Loucy (cell line): ENCODE measurements at regions not wholly inside any gene's neighbourhood (a gene's known extent, or its start where the extent isn't known, plus 50 kb on each side); places are given as distances from the start of the nearest gene placed in this dataset.

Source experiments
- H2AFZ ChIP-seq: fragments of 200-600 bp; sonication (generic); 2 replicates; pipeline ENCODE4 v1.6.0; 2016; ENCODE audit warnings: antibody characterized with exemption, mild to moderate bottlenecking, low read length, moderate library complexity
- H3F3A ChIP-seq: fragments of 200-600 bp; 2 replicates; pipeline ENCODE4 v1.6.0; 2016; ENCODE audit warnings: antibody characterized with exemption, low read depth, mild to moderate bottlenecking
- H3K27me3 ChIP-seq: fragments of 200-600 bp; sonication (generic); 2 replicates; pipeline ENCODE4 v1.6.1; 2014; ENCODE audit warnings: low read length, mild to moderate bottlenecking; ENCODE audit not compliant: insufficient read depth, poor library complexity, severe bottlenecking
- H3K36me3 ChIP-seq: fragments of 200-600 bp; sonication (generic); 2 replicates; pipeline ENCODE4 v1.6.1; 2016; ENCODE audit warnings: low read length; ENCODE audit not compliant: insufficient read depth
- H3K4me1 ChIP-seq: fragments of 200-600 bp; sonication (generic); 2 replicates; pipeline ENCODE4 v1.5.1; 2014; ENCODE audit warnings: low read length, mild to moderate bottlenecking; ENCODE audit not compliant: insufficient read depth, poor library complexity, severe bottlenecking
- H3K4me2 ChIP-seq: fragments of 200-600 bp; sonication (generic); 2 replicates; pipeline ENCODE4 v1.6.0; 2014; ENCODE audit warnings: antibody characterized with exemption, low read length, low read depth, mild to moderate bottlenecking; ENCODE audit not compliant: poor library complexity, severe bottlenecking
- H3K4me3 ChIP-seq: fragments of 200-600 bp; sonication (generic); 2 replicates; pipeline ENCODE4 v1.5.1; 2014; ENCODE audit warnings: low read length, mild to moderate bottlenecking, mixed read lengths; ENCODE audit not compliant: poor library complexity, severe bottlenecking
- H3K79me2 ChIP-seq: fragments of 200-600 bp; sonication (generic); 2 replicates; pipeline ENCODE4 v1.6.1; 2014; ENCODE audit warnings: low read length; ENCODE audit not compliant: insufficient read depth
- H3K9ac ChIP-seq: fragments of 200-600 bp; sonication (generic); 2 replicates; pipeline ENCODE4 v1.6.0; 2014; ENCODE audit warnings: mild to moderate bottlenecking, low read depth, low read length, moderate library complexity; ENCODE audit not compliant: poor library complexity, severe bottlenecking
- H3K9me2 ChIP-seq: fragments of 200-600 bp; sonication (generic); replicated peaks from 2 replicates; pipeline ENCODE4 v1.6.1; 2016; ENCODE audit warnings: low read depth, low read length, mixed read lengths
- H3K9me3 ChIP-seq: fragments of 200-600 bp; sonication (generic); 2 replicates; pipeline ENCODE4 v1.6.1; 2014; ENCODE audit warnings: mild to moderate bottlenecking, antibody characterized with exemption, low read length, low read depth; ENCODE audit not compliant: insufficient read depth
- H4K20me1 ChIP-seq: fragments of 200-600 bp; sonication (generic); 2 replicates; pipeline ENCODE4 v1.6.0; 2014; ENCODE audit warnings: antibody characterized with exemption, low read length, mild to moderate bottlenecking; ENCODE audit not compliant: insufficient read depth, poor library complexity, severe bottlenecking
- EZH2phosphoT487 ChIP-seq: fragments of 200-600 bp; IDR thresholded peaks from 2 replicates; pipeline ENCODE4 v1.6.1; 2018; ENCODE audit warnings: antibody characterized with exemption, mild to moderate bottlenecking, moderate library complexity, borderline replicate concordance
- TF ChIP-seq, protein P1 (sequence below): fragments of 200-600 bp; sonication (generic); conservative IDR thresholded peaks from 2 replicates; pipeline ENCODE4 v1.5.1; 2014; ENCODE audit warnings: mild to moderate bottlenecking, antibody characterized with exemption, low read length

DNA sequence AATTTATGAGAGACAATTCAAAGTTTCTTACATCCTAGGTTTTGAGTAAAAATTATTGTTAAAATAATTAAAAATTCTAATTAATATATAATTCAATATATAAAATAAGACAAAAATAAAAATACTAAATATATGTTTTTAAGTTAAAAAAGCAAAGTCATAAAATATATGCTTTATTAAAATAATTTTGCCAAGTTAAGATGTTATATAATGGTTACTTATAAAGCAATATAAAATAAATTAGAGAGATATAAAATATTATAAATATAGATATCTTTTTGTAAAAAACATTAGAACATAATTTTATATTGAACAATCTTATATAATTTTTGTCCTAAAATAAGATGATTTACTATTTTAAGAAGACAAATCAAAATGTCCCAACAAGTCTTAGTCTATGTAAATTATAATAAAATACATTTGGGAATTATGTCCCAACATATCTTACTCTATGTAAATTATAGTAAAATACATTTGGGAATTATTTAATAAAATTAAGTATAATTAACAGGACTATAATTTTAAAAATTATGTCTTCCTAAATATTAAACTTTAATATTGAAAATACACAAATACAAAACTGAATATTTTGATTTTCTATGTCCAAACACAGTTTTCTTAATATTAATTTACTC is 67.7 kb upstream of the TOP3B start:
- Histone ChIP-seq H3F3A (no peaks in the 10 kb centered on the region), H3K9me2 (no peaks in the 10 kb centered on the region), H3K4me1 (no peaks in the 10 kb centered on the region), H3K9me3 (no peaks in the 10 kb centered on the region), H2AFZ (no peak overlapping the region), H3K4me2 (no peak overlapping the region), H4K20me1 (no peaks in the 10 kb centered on the region), H3K27me3 (no peaks in the 10 kb centered on the region), H3K9ac (no peak overlapping the region), H3K4me3 (no peak overlapping the region), H3K79me2 (no peaks in the 10 kb centered on the region), H3K36me3 (no peaks in the 10 kb centered on the region)
- TF ChIP-seq, protein P1, sequence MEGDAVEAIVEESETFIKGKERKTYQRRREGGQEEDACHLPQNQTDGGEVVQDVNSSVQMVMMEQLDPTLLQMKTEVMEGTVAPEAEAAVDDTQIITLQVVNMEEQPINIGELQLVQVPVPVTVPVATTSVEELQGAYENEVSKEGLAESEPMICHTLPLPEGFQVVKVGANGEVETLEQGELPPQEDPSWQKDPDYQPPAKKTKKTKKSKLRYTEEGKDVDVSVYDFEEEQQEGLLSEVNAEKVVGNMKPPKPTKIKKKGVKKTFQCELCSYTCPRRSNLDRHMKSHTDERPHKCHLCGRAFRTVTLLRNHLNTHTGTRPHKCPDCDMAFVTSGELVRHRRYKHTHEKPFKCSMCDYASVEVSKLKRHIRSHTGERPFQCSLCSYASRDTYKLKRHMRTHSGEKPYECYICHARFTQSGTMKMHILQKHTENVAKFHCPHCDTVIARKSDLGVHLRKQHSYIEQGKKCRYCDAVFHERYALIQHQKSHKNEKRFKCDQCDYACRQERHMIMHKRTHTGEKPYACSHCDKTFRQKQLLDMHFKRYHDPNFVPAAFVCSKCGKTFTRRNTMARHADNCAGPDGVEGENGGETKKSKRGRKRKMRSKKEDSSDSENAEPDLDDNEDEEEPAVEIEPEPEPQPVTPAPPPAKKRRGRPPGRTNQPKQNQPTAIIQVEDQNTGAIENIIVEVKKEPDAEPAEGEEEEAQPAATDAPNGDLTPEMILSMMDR = no peak
- no peak for TF ChIP-seq EZH2phosphoT487

DNA sequence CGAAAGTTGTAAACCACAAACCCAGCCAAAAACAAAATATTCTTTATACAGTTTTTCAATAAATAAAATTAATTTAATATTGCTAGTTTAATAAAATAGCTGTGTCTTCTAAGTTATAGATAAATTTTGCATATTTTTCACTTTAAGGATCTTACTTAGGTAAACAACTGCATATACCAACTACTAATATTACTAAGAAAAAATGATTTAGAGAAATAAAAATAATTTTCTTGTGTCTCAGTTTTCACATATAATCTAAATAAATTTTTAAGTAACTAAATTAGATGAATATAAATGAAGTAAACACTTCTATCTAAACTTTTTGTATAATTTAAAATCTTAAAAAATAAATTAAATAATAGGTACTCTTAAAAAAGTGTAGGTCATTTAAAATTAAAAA is 67.1 kb upstream of the TOP3B start:
- TF ChIP-seq, protein P1 = no peak
- no peak for TF ChIP-seq EZH2phosphoT487

DNA sequence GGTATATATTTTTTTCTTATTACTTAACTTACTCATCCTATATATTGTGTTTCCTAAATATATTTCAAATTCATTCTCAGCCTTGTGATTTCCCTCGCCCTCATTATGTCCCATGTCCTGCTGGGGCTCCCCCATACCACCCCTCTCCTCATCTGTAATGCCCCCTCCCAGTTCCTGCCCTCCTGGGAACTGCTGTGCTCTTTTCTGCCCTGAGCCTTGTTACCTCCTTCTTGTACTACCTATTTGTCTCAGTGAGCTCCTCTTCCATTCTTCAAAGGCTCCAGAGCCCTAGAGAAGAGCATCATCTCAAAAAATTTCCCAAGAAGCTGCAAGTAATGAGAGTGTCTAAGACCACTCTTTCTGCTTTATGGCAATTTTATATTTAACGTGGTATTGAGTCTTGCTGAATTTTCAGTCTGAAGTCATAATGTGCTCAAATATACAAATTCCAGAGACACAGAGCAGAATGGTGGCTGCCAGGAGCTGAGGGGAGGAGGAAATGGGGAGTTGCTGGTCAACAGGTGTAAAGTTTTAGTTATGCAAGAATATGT is 66.5 kb upstream of the TOP3B start:
- no peaks in the 10 kb centered on the region for H3K9me3 ChIP-seq
- no peaks in the 10 kb centered on the region for H3K36me3 ChIP-seq
- H3K4me1 ChIP-seq = no peaks in the 10 kb centered on the region
- H3K79me2 ChIP-seq = no peaks in the 10 kb centered on the region
- H3K4me3 ChIP-seq = no peak overlapping the region
- H3F3A ChIP-seq = no peaks in the 10 kb centered on the region
- H3K4me2 ChIP-seq = no peak overlapping the region
- H2AFZ ChIP-seq = no peak overlapping the region
- TF ChIP-seq EZH2phosphoT487 = no peak
- TF ChIP-seq, protein P1 = no peak
- H3K9me2 ChIP-seq = no peaks in the 10 kb centered on the region
- no peaks in the 10 kb centered on the region for H4K20me1 ChIP-seq
- H3K9ac ChIP-seq = no peak overlapping the region
- H3K27me3 ChIP-seq = no peaks in the 10 kb centered on the region

More for the DNA sequence above, 67.1 kb upstream of the TOP3B start:
- Histone ChIP-seq H3K79me2 (no peaks in the 10 kb centered on the region), H3F3A (no peaks in the 10 kb centered on the region), H3K36me3 (no peaks in the 10 kb centered on the region), H3K9me2 (no peaks in the 10 kb centered on the region), H3K4me2 (no peak overlapping the region), H3K9ac (no peak overlapping the region), H4K20me1 (no peaks in the 10 kb centered on the region), H3K4me1 (no peaks in the 10 kb centered on the region), H2AFZ (no peak overlapping the region), H3K4me3 (no peak overlapping the region), H3K9me3 (no peaks in the 10 kb centered on the region), H3K27me3 (no peaks in the 10 kb centered on the region)
